IPS DF 6.9 (cell line): ENCODE measurements at regions not wholly inside any gene's neighbourhood (a gene's known extent, or its start where the extent isn't known, plus 50 kb on each side); places are given as distances from the start of the nearest gene placed in this dataset.

Experiments used
- DNase-seq: peaks from one replicate; pipeline ENCODE4 v3.0.0-alpha.2; 2013; ENCODE audit warnings: low read depth, low spot score
- H3K27ac ChIP-seq: one replicate; pipeline ENCODE4 v1.5.1; 2013; ENCODE audit warnings: low read length, control low read depth
- H3K27me3 ChIP-seq: 2 replicates; pipeline ENCODE4 v1.6.1; 2013; ENCODE audit warnings: mild to moderate bottlenecking, low read length; ENCODE audit not compliant: control insufficient read depth, insufficient read depth
- H3K36me3 ChIP-seq: 2 replicates; pipeline ENCODE4 v1.6.1; 2013; ENCODE audit warnings: low read length; ENCODE audit not compliant: control insufficient read depth, insufficient read depth
- H3K4me1 ChIP-seq: 2 replicates; pipeline ENCODE4 v1.6.1; 2013; ENCODE audit warnings: low read length; ENCODE audit not compliant: control insufficient read depth, insufficient read depth
- H3K4me3 ChIP-seq: 2 replicates; pipeline ENCODE4 v1.5.1; 2013; ENCODE audit warnings: mild to moderate bottlenecking, low read length
- H3K9me3 ChIP-seq: 2 replicates; pipeline ENCODE4 v1.6.1; 2013; ENCODE audit warnings: low read length, inconsistent platforms; ENCODE audit not compliant: control insufficient read depth, insufficient read depth
- WGBS: extraction: QIAGEN DNeasy Blood & Tissue Kit; methylation state at CpG from one replicate; pipeline ENCODE4 v1.1.7; 2013; ENCODE audit warnings: mixed read lengths, missing lambda C conversion rate; ENCODE audit not compliant: insufficient read length, insufficient coverage; 5-methylcytosine and 5-hydroxymethylcytosine counted together

DNA sequence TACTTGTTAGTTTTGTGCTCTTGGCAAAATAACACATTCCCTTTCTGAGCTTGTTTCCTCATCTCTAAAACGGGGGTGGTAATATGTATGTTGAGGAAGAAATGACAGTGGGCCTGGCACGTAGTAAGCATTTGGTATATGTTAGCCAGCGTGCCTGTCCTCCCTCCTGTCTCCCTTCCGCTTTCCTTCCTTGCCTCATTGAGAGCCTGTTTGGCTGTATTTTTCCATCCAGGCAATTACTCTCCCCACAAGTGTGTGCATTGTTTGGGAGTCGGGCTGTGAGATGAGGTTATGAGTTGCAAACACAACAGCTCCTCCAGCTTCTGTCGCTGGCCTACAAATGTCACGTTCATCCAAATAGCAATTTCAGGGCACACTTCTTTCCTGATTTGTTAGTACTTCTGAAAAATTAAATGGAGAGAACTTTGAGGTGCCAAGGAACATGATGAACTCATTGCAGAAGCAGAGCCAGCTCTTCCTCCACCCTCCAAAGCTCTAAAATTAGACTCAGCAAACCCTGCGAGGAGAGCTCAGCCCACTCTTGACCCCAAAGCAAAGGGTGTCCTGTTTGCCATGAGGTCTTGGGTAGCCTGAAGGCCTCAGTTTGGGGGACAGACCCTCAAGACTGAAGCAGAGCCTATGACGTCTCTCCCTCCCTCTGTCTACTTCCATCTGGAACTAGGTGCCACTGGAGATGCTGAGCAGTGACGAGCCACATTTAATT lies 50.7 kb upstream of the TOX2 start:
- Histone ChIP-seq H3K27me3 (no peaks in the 10 kb centered on the region), H3K4me3 (no peak overlapping the region), H3K4me1 (no peaks in the 10 kb centered on the region), H3K9me3 (no peaks in the 10 kb centered on the region), H3K36me3 (no peaks in the 10 kb centered on the region), H3K27ac (no peak overlapping the region)
- DNase-seq: no peak
- no CpG with 5 or more reads among the region's 10 CpGs for WGBS

DNA sequence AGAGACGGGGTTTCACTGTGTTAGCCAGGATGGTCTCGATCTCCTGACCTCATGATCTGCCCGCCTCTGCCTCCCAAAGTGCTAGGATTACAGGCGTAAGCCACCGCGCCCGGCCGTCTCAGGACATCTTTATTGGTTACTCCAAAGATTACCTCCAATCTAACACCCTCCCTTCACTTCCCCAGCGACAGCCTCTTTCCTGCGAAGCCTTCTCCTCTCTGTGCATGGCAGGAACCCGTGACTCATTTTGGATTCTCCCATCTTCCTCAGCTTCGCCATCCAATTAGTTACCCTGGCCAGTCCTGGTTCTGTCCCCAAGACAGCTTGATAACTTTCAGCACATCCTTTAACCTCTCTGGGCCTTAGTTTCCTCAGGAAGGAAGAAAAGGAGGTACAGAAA lies 51.3 kb upstream of the TOX2 start:
- H3K36me3 ChIP-seq: no peaks in the 10 kb centered on the region
- WGBS: no CpG with 5 or more reads among the region's 12 CpGs
- DNase-seq: no peak
- H3K4me1 ChIP-seq: no peaks in the 10 kb centered on the region
- no peak overlapping the region for H3K27ac ChIP-seq
- no peak overlapping the region for H3K4me3 ChIP-seq
- H3K27me3 ChIP-seq: no peaks in the 10 kb centered on the region
- H3K9me3 ChIP-seq: no peaks in the 10 kb centered on the region

DNA sequence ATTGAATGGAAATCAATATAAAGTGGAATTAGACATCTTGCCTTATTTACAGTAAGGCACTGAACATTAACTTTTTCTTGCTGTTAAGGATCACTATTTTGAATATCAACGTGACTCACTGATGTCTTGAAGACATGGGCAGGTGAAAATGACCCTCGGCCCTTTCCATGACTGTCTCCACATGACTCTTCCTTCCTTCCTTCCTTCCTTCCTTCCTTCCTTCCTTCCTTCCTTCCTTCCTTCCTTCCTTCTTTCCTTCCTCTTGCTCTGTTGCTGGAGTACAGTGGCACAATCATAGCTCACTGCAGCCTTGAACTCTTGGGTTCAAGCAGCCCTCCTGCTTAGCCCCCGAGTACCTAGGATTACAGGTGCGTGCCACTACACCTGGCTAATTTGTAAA lies 52.2 kb upstream of the TOX2 start:
- Histone ChIP-seq H3K9me3 (no peaks in the 10 kb centered on the region), H3K4me3 (no peak overlapping the region), H3K27me3 (no peaks in the 10 kb centered on the region), H3K27ac (no peak overlapping the region), H3K36me3 (no peaks in the 10 kb centered on the region), H3K4me1 (no peaks in the 10 kb centered on the region)
- no CpG with 5 or more reads among the region's 4 CpGs for WGBS
- DNase-seq: no peak

DNA sequence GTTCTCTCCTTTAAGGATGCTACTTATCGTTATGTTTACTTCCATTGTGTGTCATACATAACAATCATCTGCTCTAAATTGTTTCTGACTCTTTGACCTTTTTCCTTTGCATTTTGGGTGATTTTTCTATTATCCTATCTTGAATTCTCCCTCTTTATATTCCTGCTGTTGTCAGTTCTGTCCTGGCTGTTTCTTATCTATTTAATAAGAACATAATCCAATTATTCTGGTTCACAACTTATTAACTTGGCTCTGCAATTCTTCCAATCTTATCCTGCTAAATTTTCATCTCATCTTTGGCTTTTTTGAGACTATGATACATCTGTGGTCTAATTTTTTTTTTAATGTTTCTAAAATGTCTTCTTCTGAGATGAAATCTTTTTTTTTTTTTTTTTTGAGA lies 54.7 kb upstream of the TOX2 start:
- Histone ChIP-seq H3K27me3 (no peaks in the 10 kb centered on the region), H3K4me1 (no peaks in the 10 kb centered on the region), H3K36me3 (no peaks in the 10 kb centered on the region), H3K27ac (no peak overlapping the region), H3K4me3 (no peak overlapping the region), H3K9me3 (no peaks in the 10 kb centered on the region)
- no peak for DNase-seq
- WGBS: no CpG with 5 or more reads among the region's 1 CpG

DNA sequence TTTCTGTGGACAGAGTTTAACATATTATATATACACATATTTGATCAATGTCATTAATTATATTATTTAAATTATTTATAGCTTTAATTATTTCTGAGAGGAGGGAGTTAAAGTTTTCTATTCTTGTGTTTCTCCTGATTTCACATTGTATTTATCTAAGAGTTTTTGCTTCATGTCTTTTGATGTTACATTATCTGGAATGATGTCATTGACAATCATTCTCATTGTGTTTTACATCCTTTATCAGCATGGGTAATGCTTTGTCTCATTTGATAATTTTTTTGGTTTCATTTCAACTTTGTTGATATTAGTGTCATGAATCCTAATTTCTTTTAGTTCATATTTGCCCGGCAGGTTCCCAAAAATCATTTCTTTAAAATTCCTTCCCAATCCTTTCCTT lies 56.7 kb upstream of the TOX2 start:
- no peaks in the 10 kb centered on the region for H3K36me3 ChIP-seq

DNA sequence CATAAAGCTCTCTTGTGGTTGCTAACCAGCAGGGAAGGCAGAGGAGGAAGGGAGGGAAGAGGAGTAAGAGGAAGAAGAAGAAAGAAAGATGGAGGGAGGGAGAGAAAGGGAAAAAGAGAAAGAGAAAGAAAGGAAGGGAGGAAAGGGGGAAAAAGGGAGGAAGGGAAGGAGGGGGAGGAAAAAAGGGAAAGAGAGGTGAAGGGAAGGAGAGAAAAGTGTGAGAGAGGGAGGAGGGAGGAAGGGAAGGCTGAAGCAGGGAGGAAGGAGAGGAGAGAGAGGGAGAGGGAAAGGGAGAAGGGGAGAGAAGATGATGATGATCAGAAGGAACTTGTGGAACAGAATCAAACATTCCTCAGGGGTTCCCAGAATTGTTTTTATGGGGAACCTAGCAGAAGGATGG lies 57.5 kb upstream of the TOX2 start:
- Histone ChIP-seq H3K36me3 (no peaks in the 10 kb centered on the region), H3K9me3 (no peaks in the 10 kb centered on the region), H3K4me1 (no peaks in the 10 kb centered on the region), H3K27me3 (no peaks in the 10 kb centered on the region), H3K4me3 (no peak overlapping the region), H3K27ac (no peak overlapping the region)
- DNase-seq: no peak

More for the DNA sequence above, 56.7 kb upstream of the TOX2 start:
- DNase-seq: no peak
- Histone ChIP-seq H3K9me3 (no peaks in the 10 kb centered on the region), H3K4me1 (no peaks in the 10 kb centered on the region), H3K4me3 (no peak overlapping the region), H3K27ac (no peak overlapping the region), H3K27me3 (no peaks in the 10 kb centered on the region)
- WGBS: no CpG with 5 or more reads among the region's 1 CpG

DNA sequence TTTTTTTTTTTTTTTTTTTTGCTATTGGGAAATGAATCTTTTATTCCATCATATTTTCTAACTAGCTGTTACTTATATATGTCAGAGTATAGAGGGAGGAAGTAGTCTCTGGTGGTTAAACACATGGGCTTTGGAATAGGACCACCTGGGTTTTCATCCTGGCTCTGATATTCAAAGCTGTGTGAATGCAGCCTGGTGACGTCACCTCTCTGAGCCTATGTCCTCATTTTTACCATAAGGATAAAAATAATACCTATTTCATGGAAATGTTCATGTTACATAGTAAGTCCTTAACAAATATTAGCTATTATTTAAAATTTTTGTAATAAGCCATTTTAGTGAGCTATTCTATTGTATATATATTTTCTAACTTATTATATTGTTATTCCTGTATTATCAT lies 58.8 kb upstream of the TOX2 start:
- Histone ChIP-seq H3K27me3 (no peaks in the 10 kb centered on the region), H3K4me3 (no peak overlapping the region), H3K36me3 (no peaks in the 10 kb centered on the region), H3K9me3 (no peaks in the 10 kb centered on the region), H3K4me1 (no peaks in the 10 kb centered on the region), H3K27ac (no peak overlapping the region)
- no peak for DNase-seq
- no CpG with 5 or more reads among the region's 1 CpG for WGBS

DNA sequence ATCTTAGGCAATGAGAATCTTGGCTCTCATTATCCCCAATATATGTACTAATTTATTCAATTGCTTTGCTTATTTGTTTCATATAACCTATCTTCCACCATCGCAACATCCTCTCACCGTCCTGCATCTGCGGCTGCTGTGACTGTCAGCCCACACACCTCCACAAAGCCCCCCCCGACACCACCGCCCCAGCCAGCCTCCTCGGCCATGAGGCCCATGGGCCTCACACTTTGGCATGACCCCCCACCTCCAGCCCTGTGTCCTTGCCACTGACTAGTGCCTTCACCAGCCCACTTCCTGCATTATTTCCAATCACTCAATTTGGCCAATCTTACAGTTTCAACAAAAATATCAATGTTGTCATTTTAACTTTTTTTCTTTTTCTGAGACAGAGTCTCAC lies 60.7 kb upstream of the TOX2 start:
- Histone ChIP-seq H3K27me3 (no peaks in the 10 kb centered on the region), H3K27ac (no peak overlapping the region), H3K9me3 (no peaks in the 10 kb centered on the region), H3K4me1 (no peaks in the 10 kb centered on the region), H3K4me3 (no peak overlapping the region), H3K36me3 (no peaks in the 10 kb centered on the region)
- WGBS: no CpG with 5 or more reads among the region's 6 CpGs
- no peak for DNase-seq

DNA sequence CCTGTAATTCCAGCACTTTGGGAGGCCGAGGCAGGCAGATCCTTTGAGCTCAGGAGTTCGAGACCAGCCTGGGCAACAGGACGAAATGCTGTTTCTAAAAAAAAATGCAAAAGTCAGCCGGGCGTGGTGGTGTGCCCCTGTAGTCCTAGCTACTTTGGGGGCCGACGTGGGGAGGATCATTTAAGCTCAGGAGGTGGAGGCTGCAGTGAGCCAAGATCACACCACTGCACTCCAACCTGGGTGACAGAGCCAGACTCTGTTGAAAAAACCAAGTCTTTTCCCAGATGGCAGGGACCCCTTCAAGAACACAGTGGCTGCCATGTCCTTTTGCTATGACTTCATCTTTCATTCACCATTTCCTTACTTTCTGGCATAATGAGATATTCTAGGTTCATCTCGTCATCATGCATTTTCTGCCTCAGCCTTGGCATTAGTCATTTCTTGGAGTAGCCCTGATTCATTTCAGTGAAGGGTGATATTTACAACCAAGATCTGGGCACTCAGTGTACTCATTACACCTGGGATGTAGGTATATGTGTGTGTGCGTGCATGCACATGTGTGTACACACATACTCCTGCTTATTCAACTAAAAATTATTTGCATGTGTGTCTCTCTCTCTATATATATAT lies 61.4 kb upstream of the TOX2 start:
- Histone ChIP-seq H3K4me1 (no peaks in the 10 kb centered on the region), H3K4me3 (no peak overlapping the region), H3K9me3 (no peaks in the 10 kb centered on the region), H3K36me3 (no peaks in the 10 kb centered on the region), H3K27me3 (no peaks in the 10 kb centered on the region), H3K27ac (no peak overlapping the region)
- DNase-seq: no peak
- WGBS: no CpG with 5 or more reads among the region's 9 CpGs

DNA sequence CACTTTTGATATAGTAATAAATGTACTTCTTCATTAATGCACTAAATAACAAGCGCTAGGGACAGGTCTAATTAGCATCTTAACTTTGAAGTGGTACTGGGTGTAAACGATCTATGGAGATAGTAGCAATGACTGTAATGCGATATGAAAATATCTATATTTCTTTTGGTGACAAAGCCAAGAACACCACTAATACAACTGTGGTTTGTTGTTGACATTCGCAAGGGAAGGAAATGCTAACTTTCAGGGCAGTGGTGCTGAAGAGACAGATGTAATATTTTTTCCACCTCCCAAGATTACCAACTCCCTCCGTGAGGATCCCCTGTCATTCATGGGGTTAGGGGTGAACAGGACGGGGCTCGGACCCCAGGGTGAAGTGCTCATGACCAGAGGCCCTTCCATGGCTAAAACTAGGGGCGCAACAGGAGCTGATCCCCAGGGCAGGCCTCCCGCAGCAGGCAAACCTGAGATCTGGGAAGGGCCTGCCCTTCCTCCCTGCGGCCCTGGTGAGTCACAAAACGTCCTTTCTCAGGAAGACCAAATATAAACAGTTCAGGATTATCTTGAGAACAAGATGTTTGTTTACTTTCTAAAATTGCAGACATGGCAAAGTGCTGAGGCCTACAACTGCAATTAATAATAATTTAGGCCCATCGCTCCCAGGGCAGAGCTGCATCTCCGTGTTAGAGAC lies 65.0 kb upstream of the TOX2 start:
- WGBS: no CpG with 5 or more reads among the region's 13 CpGs
- Histone ChIP-seq H3K27me3 (no peaks in the 10 kb centered on the region), H3K9me3 (no peaks in the 10 kb centered on the region), H3K4me1 (no peaks in the 10 kb centered on the region), H3K36me3 (no peaks in the 10 kb centered on the region), H3K4me3 (no peak overlapping the region), H3K27ac (no peak overlapping the region)
- no peak for DNase-seq
